Mucosa of descending colon (tissue), 3 donors: ENCODE measurements at regions not wholly inside any gene's neighbourhood (a gene's known extent, or its start where the extent isn't known, plus 50 kb on each side); places are given as distances from the start of the nearest gene placed in this dataset.
"Not testable (repeated sequence)": the region's sequence is repeated elsewhere in the genome, so short reads cannot be mapped to it uniquely, and the experiment has no call there.

Experiments
- ATAC-seq: fragments of 200-7000 bp; cut with Tn5 transposase; one replicate; pipeline ENCODE4 v1.9.1; 2020; ENCODE audit warnings: mild to moderate bottlenecking, moderate library complexity
- DNase-seq, 3 donors: peaks; one replicate each; pipeline ENCODE4 v3.0.0-alpha.2; 2020
- H3K36me3 ChIP-seq: fragments of 200-600 bp; one replicate; pipeline ENCODE4 v1.8.0; 2021; ENCODE audit warnings: low read depth, mild to moderate bottlenecking
- H3K4me1 ChIP-seq: fragments of 200-600 bp; one replicate; pipeline ENCODE4 v1.8.0; 2021; ENCODE audit warnings: low read depth, mild to moderate bottlenecking
- H3K4me3 ChIP-seq: fragments of 200-600 bp; one replicate; pipeline ENCODE4 v1.8.0; 2021; ENCODE audit warnings: mild to moderate bottlenecking
- H3K9me3 ChIP-seq: fragments of 200-600 bp; one replicate; pipeline ENCODE4 v1.8.0; 2021; ENCODE audit warnings: mild to moderate bottlenecking
- intact Hi-C, 2 donors: fragments of 100-400 bp; cut with DNase I in 1 of 2; cut with micrococcal nuclease in 1 of 2; formaldehyde crosslinking; loops; one replicate each; pipeline versions ENCODE4 v1.11.0 to v1.11.1; 2022; cut with DNase I, micrococcal nuclease
- TF ChIP-seq, protein P1 (sequence below): fragments of 200-600 bp; IDR thresholded peaks from one replicate; pipeline ENCODE4 v1.8.0; 2022; ENCODE audit warnings: antibody characterized with exemption, mild to moderate bottlenecking
- donor health status: DM: no; HTN: no; CAD: no; lungs with moderate emphysema.
- donor health status: DM: no; HTN: no; CAD: no.
- donor health status: DM: no; HTN: yes; CAD: no.

DNA sequence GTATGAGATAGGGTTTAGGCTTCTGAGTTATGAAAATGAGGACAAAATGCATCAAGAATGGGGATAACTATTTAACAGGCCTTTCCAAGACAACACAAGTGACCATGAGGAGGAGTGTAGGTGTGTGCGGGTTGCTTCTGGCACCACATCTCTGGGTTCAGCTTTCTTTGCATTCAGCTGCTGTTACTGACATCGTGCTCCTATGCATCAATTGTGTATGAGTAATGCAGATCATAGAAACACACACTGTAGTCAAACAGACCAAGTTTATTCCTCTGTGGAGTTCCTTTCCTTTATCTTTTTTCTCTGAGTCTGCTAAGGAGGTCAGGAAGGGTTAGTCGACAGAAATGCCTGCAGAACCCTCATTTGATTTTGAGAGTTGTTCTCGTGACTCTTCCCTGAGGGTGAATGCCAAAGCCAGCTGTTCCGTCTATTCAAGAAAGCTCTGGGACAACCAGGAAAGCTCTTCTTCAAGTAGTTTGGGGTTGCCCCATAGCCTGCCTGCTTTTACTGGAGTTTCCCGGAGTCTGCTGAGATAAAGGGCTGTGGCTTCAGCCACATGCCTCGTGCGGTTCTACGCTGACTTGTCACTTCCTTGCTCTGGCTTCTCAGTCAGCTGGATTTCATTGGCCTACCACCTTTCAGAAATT, 136.7 kb upstream of the TLE3 start:
- DNase-seq (no peak), ATAC-seq (no peak)
- Histone ChIP-seq H3K9me3 (peaks cover 13% of the 10 kb centered on the region), H3K4me1 (no peaks in the 10 kb centered on the region), H3K36me3 (no peaks in the 10 kb centered on the region), H3K4me3 (no peak overlapping the region)
- TF ChIP-seq, protein P1, sequence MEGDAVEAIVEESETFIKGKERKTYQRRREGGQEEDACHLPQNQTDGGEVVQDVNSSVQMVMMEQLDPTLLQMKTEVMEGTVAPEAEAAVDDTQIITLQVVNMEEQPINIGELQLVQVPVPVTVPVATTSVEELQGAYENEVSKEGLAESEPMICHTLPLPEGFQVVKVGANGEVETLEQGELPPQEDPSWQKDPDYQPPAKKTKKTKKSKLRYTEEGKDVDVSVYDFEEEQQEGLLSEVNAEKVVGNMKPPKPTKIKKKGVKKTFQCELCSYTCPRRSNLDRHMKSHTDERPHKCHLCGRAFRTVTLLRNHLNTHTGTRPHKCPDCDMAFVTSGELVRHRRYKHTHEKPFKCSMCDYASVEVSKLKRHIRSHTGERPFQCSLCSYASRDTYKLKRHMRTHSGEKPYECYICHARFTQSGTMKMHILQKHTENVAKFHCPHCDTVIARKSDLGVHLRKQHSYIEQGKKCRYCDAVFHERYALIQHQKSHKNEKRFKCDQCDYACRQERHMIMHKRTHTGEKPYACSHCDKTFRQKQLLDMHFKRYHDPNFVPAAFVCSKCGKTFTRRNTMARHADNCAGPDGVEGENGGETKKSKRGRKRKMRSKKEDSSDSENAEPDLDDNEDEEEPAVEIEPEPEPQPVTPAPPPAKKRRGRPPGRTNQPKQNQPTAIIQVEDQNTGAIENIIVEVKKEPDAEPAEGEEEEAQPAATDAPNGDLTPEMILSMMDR = no peak
- intact Hi-C loops = no loop called here

DNA sequence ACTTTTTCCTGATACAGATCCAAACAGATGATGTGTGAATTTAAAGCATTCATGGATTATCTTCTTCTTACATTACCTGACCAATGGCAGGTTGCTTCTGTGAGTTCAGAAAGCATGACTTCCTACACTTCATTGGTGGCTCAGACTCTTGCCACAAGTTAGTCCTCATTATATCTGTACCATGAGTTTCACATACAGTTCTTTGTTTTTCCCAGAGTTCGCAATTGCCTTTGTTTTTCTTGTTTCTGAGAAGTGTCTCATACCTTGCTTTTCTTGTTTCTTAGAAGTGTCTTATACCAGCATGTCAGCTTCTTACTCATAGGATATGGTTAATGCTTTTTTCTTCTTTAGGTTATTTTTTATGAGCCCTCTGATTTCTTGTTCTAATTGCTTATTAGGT, 133.8 kb upstream of the TLE3 start:
- no peak for ATAC-seq
- H3K4me3 ChIP-seq = no peak overlapping the region
- intact Hi-C loops = no loop called here
- H3K36me3 ChIP-seq = no peaks in the 10 kb centered on the region
- peaks cover 13% of the 10 kb centered on the region for H3K9me3 ChIP-seq
- no peak for DNase-seq
- TF ChIP-seq, protein P1 = no peak
- no peaks in the 10 kb centered on the region for H3K4me1 ChIP-seq

DNA sequence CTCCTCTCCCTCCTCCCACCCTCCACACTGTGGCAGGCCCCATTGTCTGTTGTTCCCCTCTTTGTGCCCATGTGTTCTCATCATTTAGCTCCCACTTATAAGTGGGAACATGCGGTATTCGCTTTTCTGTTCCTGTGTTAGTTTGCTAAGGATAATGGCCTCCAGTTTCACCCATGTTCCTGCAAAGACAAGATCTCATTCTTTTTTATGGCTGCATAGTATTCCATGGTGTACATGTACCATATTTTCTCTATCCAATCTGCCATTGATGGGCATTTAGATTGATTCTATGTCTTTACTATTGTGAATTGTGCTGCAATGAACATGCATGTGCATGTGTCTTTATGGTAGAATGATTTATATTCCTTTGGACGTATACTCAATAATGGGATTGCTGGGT, 130.2 kb upstream of the TLE3 start:
- intact Hi-C loops, ATAC-seq, DNase-seq: not testable (repeated sequence)

DNA sequence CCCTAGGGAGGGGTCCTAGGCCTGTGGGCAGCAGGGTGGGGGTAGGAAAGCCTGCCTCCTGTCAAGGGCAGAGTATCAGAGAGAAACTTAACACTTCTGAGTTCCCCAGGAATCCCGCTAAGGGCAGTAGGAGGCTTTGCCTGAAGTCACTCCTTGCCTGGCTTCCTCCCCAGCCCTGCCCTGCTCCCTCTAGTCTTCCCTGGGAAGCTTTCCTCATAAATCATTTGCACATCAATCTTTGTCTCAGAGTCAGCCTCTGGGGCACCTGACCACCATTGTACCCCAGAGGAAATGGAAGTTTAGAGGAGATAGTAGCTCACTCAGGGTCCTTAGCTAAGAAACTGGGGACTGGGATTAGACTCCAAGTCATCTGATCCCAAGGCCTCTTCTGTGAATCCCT, 129.4 kb upstream of the TLE3 start:
- H3K36me3 ChIP-seq = no peaks in the 10 kb centered on the region
- peaks cover 12% of the 10 kb centered on the region for H3K9me3 ChIP-seq
- TF ChIP-seq, protein P1 = no peak
- no peak overlapping the region for H3K4me3 ChIP-seq
- no peak for DNase-seq
- H3K4me1 ChIP-seq = no peaks in the 10 kb centered on the region
- intact Hi-C loops = no loop called here
- no peak for ATAC-seq

More for the DNA sequence above, 130.2 kb upstream of the TLE3 start:
- H3K4me3 ChIP-seq, H3K36me3 ChIP-seq, H3K4me1 ChIP-seq: not testable (repeated sequence)
- peaks cover 13% of the 10 kb centered on the region for H3K9me3 ChIP-seq

DNA sequence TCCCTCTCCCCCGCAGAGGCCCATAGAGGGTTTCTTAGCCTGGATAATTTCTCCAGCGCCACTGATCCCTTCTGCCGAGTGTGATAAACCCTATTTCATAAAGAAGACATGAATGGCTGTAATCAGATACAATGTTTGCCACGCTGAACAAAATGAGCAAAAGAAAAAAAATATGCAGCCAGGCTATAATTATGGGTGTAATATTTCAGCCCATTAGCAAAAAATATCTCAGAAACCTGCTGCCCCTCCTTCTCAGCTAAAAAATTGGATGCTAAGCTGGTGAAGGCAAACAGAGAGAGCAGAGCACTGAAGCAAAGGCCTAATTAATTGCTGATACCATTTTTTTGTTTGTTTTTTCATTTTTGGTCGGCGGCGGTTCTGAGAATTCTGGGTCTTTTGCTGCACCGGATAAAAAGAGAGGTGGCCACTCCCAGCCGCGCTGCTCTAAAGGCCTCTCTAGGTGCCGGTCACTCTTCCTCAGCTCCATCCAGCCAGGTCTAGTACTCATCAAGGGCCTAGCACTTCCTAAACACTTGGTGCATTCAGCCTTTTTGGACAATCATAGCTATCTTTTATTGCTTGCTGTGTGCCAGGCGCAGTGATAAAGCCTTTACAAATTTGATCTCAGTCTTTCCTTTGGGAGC, 128.7 kb upstream of the TLE3 start:
- ATAC-seq (no peak), DNase-seq (no peak)
- TF ChIP-seq, protein P1 = no peak
- no peak overlapping the region for H3K4me3 ChIP-seq
- peaks cover 6% of the 10 kb centered on the region for H3K9me3 ChIP-seq
- no peaks in the 10 kb centered on the region for H3K4me1 ChIP-seq
- intact Hi-C loops = no loop called here
- H3K36me3 ChIP-seq = no peaks in the 10 kb centered on the region

DNA sequence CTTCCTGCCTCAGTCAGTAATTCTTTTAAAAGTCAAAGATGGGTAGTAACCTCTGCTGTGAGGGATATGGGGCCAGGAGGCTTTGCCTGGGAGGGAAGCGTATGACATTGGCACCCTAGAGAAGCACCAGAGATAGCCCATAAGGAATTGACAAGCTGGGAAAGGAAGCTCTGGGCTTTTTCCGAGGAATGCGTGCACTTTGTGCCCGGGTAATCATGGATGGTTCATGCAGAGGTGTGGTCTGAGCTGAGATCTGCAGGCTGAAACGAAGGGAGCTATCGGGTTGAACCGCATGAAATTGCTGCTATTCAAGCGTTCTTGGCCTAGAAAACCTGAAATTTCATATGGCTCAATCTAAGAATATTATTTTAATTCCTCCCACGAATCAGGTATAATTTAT, 127.7 kb upstream of the TLE3 start:
- intact Hi-C loops = no loop called here
- H3K36me3 ChIP-seq = no peaks in the 10 kb centered on the region
- DNase-seq (no peak), ATAC-seq (no peak)
- no peaks in the 10 kb centered on the region for H3K4me1 ChIP-seq
- TF ChIP-seq, protein P1 = no peak
- H3K9me3 ChIP-seq = no peaks in the 10 kb centered on the region
- H3K4me3 ChIP-seq = no peak overlapping the region
